ENCODE measurements at regions not wholly inside any gene's neighbourhood (a gene's known extent, or its start where the extent isn't known, plus 50 kb on each side); places are given as distances from the start of the nearest gene placed in this dataset.

DNA sequence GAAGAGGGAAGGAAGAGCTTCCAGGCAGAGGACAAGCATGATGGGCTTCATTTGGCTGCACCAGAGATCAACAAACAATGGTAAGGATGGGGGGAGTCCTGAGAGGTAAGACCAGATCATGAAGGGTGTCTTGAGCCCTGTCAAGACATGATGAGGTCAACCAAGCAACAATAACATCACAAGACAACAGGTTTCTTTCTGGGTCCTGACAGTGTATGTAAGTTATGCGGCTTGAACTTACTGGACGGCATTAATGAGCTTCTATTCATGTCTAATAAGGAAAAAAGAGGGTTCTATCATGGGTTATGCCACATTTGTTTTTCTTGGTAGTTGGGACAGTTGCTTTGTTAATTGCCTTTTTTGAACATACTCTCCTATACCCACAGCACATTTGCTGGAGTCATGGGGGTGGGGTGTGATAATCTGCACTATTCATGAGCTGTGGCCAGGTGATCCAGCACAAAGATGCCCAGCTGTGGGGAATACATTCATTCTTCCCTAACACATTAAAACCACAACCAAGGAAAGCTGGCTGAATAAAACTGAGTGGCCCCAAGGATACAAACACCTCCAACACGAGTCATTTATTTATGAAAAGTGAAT is 168.8 kb upstream of the KLF14 start:
- no peaks in the 10 kb centered on the region for H3K9me3 ChIP-seq
- TF ChIP-seq POLR2A (IDR thresholded peaks at IDR 0.05) = no peak
- TF ChIP-seq, protein P1, sequence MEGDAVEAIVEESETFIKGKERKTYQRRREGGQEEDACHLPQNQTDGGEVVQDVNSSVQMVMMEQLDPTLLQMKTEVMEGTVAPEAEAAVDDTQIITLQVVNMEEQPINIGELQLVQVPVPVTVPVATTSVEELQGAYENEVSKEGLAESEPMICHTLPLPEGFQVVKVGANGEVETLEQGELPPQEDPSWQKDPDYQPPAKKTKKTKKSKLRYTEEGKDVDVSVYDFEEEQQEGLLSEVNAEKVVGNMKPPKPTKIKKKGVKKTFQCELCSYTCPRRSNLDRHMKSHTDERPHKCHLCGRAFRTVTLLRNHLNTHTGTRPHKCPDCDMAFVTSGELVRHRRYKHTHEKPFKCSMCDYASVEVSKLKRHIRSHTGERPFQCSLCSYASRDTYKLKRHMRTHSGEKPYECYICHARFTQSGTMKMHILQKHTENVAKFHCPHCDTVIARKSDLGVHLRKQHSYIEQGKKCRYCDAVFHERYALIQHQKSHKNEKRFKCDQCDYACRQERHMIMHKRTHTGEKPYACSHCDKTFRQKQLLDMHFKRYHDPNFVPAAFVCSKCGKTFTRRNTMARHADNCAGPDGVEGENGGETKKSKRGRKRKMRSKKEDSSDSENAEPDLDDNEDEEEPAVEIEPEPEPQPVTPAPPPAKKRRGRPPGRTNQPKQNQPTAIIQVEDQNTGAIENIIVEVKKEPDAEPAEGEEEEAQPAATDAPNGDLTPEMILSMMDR (IDR thresholded peaks at IDR 0.05) = no peak
- H3K4me3 ChIP-seq = no peak overlapping the region
- intact Hi-C loops (cut with DNase I; ENCODE audit: low total_unique reads) = loop anchor here (10.0 kb wide), 1 partner anchor 92 kb away; no protein-coding TSS in a partner anchor
- no peak for DNase-seq
- H3K4me1 ChIP-seq = peaks cover 11 to 22% of the 10 kb centered on the region in 2 donors
- peak overlapping the region; percentile 76 to 86 for H3K27ac ChIP-seq
- no peaks in the 10 kb centered on the region for H3K36me3 ChIP-seq
- no peaks in the 10 kb centered on the region for H3K27me3 ChIP-seq

DNA sequence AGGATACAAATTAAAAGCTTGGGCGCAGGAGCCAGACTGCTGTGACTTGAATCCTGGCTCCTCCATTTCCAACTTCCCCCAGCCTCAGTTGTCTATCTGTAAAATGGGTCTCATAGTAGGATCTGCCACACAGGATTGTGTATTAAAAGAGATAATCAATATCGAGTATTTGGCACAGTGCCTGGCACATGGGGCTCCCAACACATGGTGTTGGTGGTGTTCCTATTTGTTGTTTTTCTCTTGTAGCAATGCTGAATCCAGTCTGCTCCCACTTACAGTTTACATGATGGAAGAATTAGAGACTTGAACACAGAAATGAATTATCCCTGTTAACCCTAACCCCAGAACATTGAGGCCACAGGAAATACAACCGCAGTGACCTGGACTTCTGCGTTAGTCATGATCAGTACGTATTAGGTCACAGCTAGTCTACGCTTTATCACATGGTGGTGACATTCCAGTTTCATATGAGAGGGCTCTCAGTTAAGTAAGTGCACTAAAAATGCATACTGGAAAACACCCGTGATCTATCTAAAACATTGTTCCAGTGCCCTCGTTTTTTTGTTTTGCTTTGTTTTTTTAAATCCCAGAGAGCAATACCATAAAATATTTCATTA is 169.5 kb upstream of the KLF14 start:
- H3K27me3 ChIP-seq = no peaks in the 10 kb centered on the region
- intact Hi-C loops (cut with DNase I; ENCODE audit: low total_unique reads) = loop anchor here (10.0 kb wide), 1 partner anchor 91 kb away; no protein-coding TSS in a partner anchor
- H3K27ac ChIP-seq = peak overlapping the region; percentile 76 to 86
- no peak for DNase-seq
- H3K36me3 ChIP-seq = no peaks in the 10 kb centered on the region
- TF ChIP-seq, protein P1 (IDR thresholded peaks at IDR 0.05) = no peak
- no peak for TF ChIP-seq POLR2A (IDR thresholded peaks at IDR 0.05)
- H3K4me3 ChIP-seq = no peak overlapping the region
- H3K4me1 ChIP-seq = peaks cover 11 to 22% of the 10 kb centered on the region in 2 donors
- no peaks in the 10 kb centered on the region for H3K9me3 ChIP-seq

DNA sequence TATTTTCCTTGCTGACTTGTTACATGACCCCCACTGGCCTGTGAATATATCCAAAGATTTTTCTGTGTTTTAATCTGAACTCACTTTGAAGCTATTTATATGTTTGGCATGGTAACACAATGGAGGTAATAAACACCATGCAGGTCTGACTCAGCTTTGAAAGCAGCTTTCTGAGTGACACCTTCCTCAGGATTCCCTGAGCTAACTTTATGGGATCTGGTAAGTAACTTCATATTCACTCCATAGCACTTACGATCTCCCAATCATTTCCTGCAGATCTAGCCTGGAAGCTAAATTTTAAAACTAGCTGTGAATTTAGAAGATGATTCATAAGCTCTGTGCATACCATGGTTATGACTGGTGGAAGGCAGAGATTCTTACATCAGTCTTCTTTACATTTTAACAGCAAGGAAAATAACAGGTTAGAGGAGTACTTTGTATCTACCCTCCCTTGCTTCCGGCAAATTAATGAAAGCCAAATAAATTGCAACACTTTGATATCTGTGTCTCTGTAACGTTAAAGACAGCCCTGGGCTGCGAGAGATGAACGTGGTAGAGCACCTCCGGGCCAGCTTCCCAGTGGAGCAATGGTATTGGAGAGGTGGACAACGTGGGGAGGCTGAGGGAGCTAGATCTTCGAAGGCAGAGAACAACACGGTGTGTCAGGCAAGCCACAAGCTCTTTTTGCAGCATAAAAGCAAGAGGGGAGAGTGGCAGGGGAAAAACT is 170.2 kb upstream of the KLF14 start:
- no peak for DNase-seq
- H3K4me1 ChIP-seq = peaks cover 11 to 22% of the 10 kb centered on the region in 2 donors
- H3K9me3 ChIP-seq = no peaks in the 10 kb centered on the region
- no peak for TF ChIP-seq POLR2A (IDR thresholded peaks at IDR 0.05)
- TF ChIP-seq, protein P1 (IDR thresholded peaks at IDR 0.05) = no peak
- no peaks in the 10 kb centered on the region for H3K36me3 ChIP-seq
- no peaks in the 10 kb centered on the region for H3K27me3 ChIP-seq
- no peak overlapping the region for H3K4me3 ChIP-seq
- H3K27ac ChIP-seq = peak overlapping the region; percentile 76 to 86
- intact Hi-C loops (cut with DNase I; ENCODE audit: low total_unique reads) = loop anchor here (10.0 kb wide), 1 partner anchor 91 kb away; no protein-coding TSS in a partner anchor

DNA sequence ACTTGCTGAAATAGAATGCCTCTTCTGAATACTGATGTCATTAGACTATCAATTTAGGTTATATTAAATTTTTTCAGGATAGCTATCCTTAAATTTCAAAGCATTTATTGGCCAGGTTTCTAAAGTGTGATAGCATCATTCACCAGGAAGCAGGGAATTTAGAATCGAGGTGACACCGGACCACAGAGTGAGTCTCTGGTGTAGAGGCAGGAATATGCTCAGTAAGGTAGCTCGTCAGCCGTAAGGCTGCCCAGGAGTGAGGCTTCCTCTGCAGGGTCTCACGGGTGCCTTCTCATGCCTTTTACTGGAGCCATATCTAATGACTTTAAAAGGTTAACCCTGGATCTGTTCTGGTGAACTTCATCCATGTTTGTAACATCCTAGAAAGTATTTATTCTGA is 170.8 kb upstream of the KLF14 start:
- TF ChIP-seq POLR2A (IDR thresholded peaks at IDR 0.05) = no peak
- TF ChIP-seq, protein P1 (IDR thresholded peaks at IDR 0.05) = no peak
- Histone ChIP-seq H3K4me1 (peaks cover 11 to 22% of the 10 kb centered on the region in 2 donors), H3K27ac (peak overlapping the region; percentile 76 to 86), H3K4me3 (no peak overlapping the region), H3K9me3 (no peaks in the 10 kb centered on the region), H3K36me3 (no peaks in the 10 kb centered on the region), H3K27me3 (no peaks in the 10 kb centered on the region)
- intact Hi-C loops (cut with DNase I; ENCODE audit: low total_unique reads) = loop anchor here (10.0 kb wide), 1 partner anchor 90 kb away; no protein-coding TSS in a partner anchor
- no peak for DNase-seq

DNA sequence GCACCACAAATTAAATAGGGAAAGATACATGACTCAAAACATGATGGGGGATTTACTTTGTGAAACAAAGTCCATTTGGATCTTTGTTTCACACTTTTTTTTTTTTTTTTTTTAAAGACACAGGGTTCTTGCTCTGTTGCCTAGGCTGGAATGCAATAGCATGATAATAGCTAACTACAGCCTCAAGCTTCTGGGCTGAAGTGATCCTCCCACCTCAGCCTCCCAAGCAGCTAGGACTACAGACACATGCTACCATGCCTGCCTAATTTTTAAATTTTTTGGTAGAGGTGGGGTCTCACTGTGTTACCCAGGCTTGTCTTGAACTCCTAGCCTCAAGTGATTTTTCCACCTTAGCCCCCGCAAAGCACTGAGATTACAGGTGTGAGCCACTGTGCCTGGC is 172.6 kb upstream of the KLF14 start:
- no peaks in the 10 kb centered on the region for H3K36me3 ChIP-seq
- peak overlapping the region; percentile 21 to 86 for H3K27ac ChIP-seq

More for the DNA sequence above, 172.6 kb upstream of the KLF14 start:
- H3K27me3 ChIP-seq = no peaks in the 10 kb centered on the region
- intact Hi-C loops (cut with DNase I; ENCODE audit: low total_unique reads) = loop anchor here (10.0 kb wide), 1 partner anchor 88 kb away; no protein-coding TSS in a partner anchor
- no peak for DNase-seq
- no peaks in the 10 kb centered on the region for H3K9me3 ChIP-seq
- H3K4me3 ChIP-seq = no peak overlapping the region
- H3K4me1 ChIP-seq = peaks cover 11 to 14% of the 10 kb centered on the region in 2 donors
- TF ChIP-seq, protein P1 (IDR thresholded peaks at IDR 0.05) = no peak
